Pons (tissue), 1 donor: ENCODE measurements at regions not wholly inside any gene's neighbourhood (a gene's known extent, or its start where the extent isn't known, plus 50 kb on each side); places are given as distances from the start of the nearest gene placed in this dataset.

ENCODE experiments used
- DNase-seq: peaks from one replicate; pipeline ENCODE4 v3.0.0-alpha.2; 2016; ENCODE audit warnings: low spot score

GRCh38 chr5:93161661-93162654 is 419.1 kb downstream of the NR2F1-AS1 start:
- no peak for DNase-seq

GRCh38 chr5:93158841-93159240 is 422.2 kb downstream of the NR2F1-AS1 start:
- DNase-seq: no peak

GRCh38 chr5:93156566-93156965 is 424.5 kb downstream of the NR2F1-AS1 start:
- DNase-seq: no peak

- no peak for DNase-seq
Measured at GRCh38 chr5:93154535-93154934, 426.5 kb downstream of the NR2F1-AS1 start.

- DNase-seq: no peak
Measured at GRCh38 chr5:93153461-93153860, 427.6 kb downstream of the NR2F1-AS1 start.

- DNase-seq: no peak
Measured at GRCh38 chr5:93151896-93152295, 429.1 kb downstream of the NR2F1-AS1 start.

GRCh38 chr5:93151121-93151520 is 429.9 kb downstream of the NR2F1-AS1 start:
- DNase-seq: no peak

GRCh38 chr5:93150311-93151012 is 430.6 kb downstream of the NR2F1-AS1 start:
- no peak for DNase-seq

GRCh38 chr5:93145767-93146166 is 435.3 kb downstream of the NR2F1-AS1 start:
- no peak for DNase-seq

GRCh38 chr5:93145019-93145418 is 436.0 kb downstream of the NR2F1-AS1 start:
- no peak for DNase-seq

GRCh38 chr5:93141969-93142368 is 439.1 kb downstream of the NR2F1-AS1 start:
- DNase-seq: no peak

- peak; percentile 11 for DNase-seq
Measured at GRCh38 chr5:93130624-93131490, 450.2 kb downstream of the NR2F1-AS1 start.

GRCh38 chr5:93126634-93127033 is 454.4 kb downstream of the NR2F1-AS1 start:
- DNase-seq: peak; percentile 9

- DNase-seq: no peak
Measured at GRCh38 chr5:93123127-93123526, 457.9 kb downstream of the NR2F1-AS1 start.

GRCh38 chr5:93122446-93122845 is 458.6 kb downstream of the NR2F1-AS1 start:
- DNase-seq: no peak

GRCh38 chr5:93120771-93121170 is 460.2 kb downstream of the NR2F1-AS1 start:
- no peak for DNase-seq

- DNase-seq: no peak
Measured at GRCh38 chr5:93120051-93120450, 461.0 kb downstream of the NR2F1-AS1 start.

GRCh38 chr5:93117751-93118531 is 463.1 kb downstream of the NR2F1-AS1 start:
- DNase-seq: no peak

- no peak for DNase-seq
Measured at GRCh38 chr5:93107805-93108520, 473.1 kb downstream of the NR2F1-AS1 start.

GRCh38 chr5:93107141-93107540 is 473.9 kb downstream of the NR2F1-AS1 start:
- no peak for DNase-seq

GRCh38 chr5:93101661-93102060 is 479.4 kb downstream of the NR2F1-AS1 start:
- no peak for DNase-seq
